GM12878 (cell line): ENCODE measurements at regions not wholly inside any gene's neighbourhood (a gene's known extent, or its start where the extent isn't known, plus 50 kb on each side); places are given as distances from the start of the nearest gene placed in this dataset.

ENCODE experiments used
- ATAC-seq: fragments of 200-7000 bp; cut with Tn5 transposase; 3 replicates; pipeline ENCODE4 v1.9.1; 2020; ENCODE audit warnings: mild to moderate bottlenecking, moderate library complexity
- BruUV-seq: library from RNA; stranded (reverse); fragments of 400-500 nt; replicated peaks from 2 replicates; lab custom pipeline; 2021; lab: Mats Ljungman, UMichigan
- CTCF ChIA-PET: fragments of 300-600 bp; sonication (Branson Sonifier 250); formaldehyde crosslinking; extraction: SDS; loops from one replicate; lab custom pipeline; 2021; ENCODE audit warnings: inconsistent platforms; lab: Yijun Ruan, JAX
- POLR2A ChIA-PET: fragments of 350-600 bp; formaldehyde crosslinking; extraction: SDS; loops from one replicate; lab custom pipeline; 2021; ENCODE audit warnings: inconsistent platforms; lab: Charles Lee
- RAD21 ChIA-PET: fragments of 300-600 bp; sonication (Branson Sonifier 250); formaldehyde crosslinking; loops from one replicate; lab custom pipeline; 2023; ENCODE audit warnings: antibody characterized with exemption; ENCODE audit not compliant: unreplicated experiment; lab: Charles Lee
- SMC1A ChIA-PET: fragments of 300-600 bp; sonication (Branson Sonifier 250); formaldehyde crosslinking; loops from one replicate; lab custom pipeline; 2023; ENCODE audit not compliant: unreplicated experiment, uncharacterized antibody; lab: Charles Lee
- DNase-seq: peaks from one replicate; pipeline ENCODE4 v3.0.0-alpha.2; 2011; ENCODE audit warnings: low read depth, low spot score
- FAIRE-seq: peaks from 3 replicates; lab custom pipeline; 2011; peaks lifted over from hg19 to GRCh38; lab: Jason Lieb, UNC
- H2AFZ ChIP-seq: 2 replicates; pipeline ENCODE4 v1.6.0; 2011; ENCODE audit warnings: low read depth, low read length, control low read depth; ENCODE audit not compliant: control insufficient read depth
- H3K27ac ChIP-seq: 2 replicates; pipeline ENCODE4 v1.5.1; 2011; ENCODE audit warnings: control low read depth; ENCODE audit not compliant: control insufficient read depth, insufficient read depth
- H3K27me3 ChIP-seq, 2 experiments: replicated peaks in 1 of 2; 2 replicates each; pipeline versions ENCODE4 v1.6.0 to v1.6.1; 2011; ENCODE audit warnings: low read length in 1 of 2; ENCODE audit not compliant: control insufficient read depth in 2 of 2, insufficient read depth in 2 of 2
- H3K36me3 ChIP-seq, 2 experiments: 2 replicates each; pipeline ENCODE4 v1.5.1; 2011; ENCODE audit warnings: low read length in 1 of 2; ENCODE audit not compliant: control insufficient read depth in 2 of 2, insufficient read depth in 2 of 2
- H3K4me1 ChIP-seq: 2 replicates; pipeline ENCODE4 v1.6.1; 2011; ENCODE audit warnings: mild to moderate bottlenecking, low read length, moderate library complexity, mixed read lengths; ENCODE audit not compliant: control insufficient read depth, insufficient read depth
- H3K4me2 ChIP-seq: 2 replicates; pipeline ENCODE4 v1.6.0; 2011; ENCODE audit warnings: control low read depth; ENCODE audit not compliant: control insufficient read depth, insufficient read depth
- H3K4me3 ChIP-seq: fragments of 200-600 bp; sonication (generic); 2 replicates; pipeline ENCODE4 v1.5.1; 2016
- H3K79me2 ChIP-seq: 2 replicates; pipeline ENCODE4 v1.6.0; 2011; ENCODE audit warnings: low read length; ENCODE audit not compliant: control insufficient read depth, insufficient read depth
- H3K9ac ChIP-seq: 2 replicates; pipeline ENCODE4 v1.8.0; 2011; ENCODE audit warnings: low read length, control low read depth, mixed read lengths; ENCODE audit not compliant: control insufficient read depth, insufficient read depth
- H3K9me3 ChIP-seq: replicated peaks from 3 replicates; pipeline ENCODE4 v1.5.1; 2011; ENCODE audit warnings: mild to moderate bottlenecking, low read length; ENCODE audit not compliant: control insufficient read depth, insufficient read depth
- H4K20me1 ChIP-seq: 2 replicates; pipeline ENCODE4 v1.6.0; 2011; ENCODE audit not compliant: control insufficient read depth, insufficient read depth
- ASH2L ChIP-seq: fragments of 300-600, 200-600 bp; sonication (generic); IDR thresholded peaks from 2 replicates; pipeline ENCODE4 v1.6.1; 2017; ENCODE audit warnings: low read depth, mild to moderate bottlenecking, borderline replicate concordance
- BRCA1 ChIP-seq: IDR thresholded peaks from 2 replicates; pipeline ENCODE4 v1.6.1; 2011; ENCODE audit warnings: low read depth, low read length, improper control_type of control experiment
- NR2F1 ChIP-seq: fragments of 450-650 bp; conservative IDR thresholded peaks from 2 replicates; pipeline ENCODE4 v1.6.1; 2017; ENCODE audit warnings: mild to moderate bottlenecking
- RAD51 ChIP-seq: fragments of 450-650 bp; IDR thresholded peaks from 2 replicates; pipeline ENCODE4 v1.6.1; 2016; ENCODE audit warnings: moderate library complexity, mild to moderate bottlenecking, inconsistent platforms
- SIN3A ChIP-seq: IDR thresholded peaks from 2 replicates; pipeline ENCODE4 v1.6.1; 2012; ENCODE audit warnings: low read depth, low read length, improper control_type of control experiment
- SPI1 ChIP-seq: IDR thresholded peaks from 2 replicates; pipeline ENCODE4 v1.6.1; 2011; ENCODE audit warnings: low read depth, mild to moderate bottlenecking, low read length, moderate library complexity, borderline replicate concordance; ENCODE audit not compliant: insufficient read depth
- SUPT20H ChIP-seq: IDR thresholded peaks from 2 replicates; pipeline ENCODE4 v1.6.1; 2011; ENCODE audit warnings: low read depth, mild to moderate bottlenecking, low read length, moderate library complexity, borderline replicate concordance; ENCODE audit not compliant: control insufficient read depth
- TBL1XR1 ChIP-seq: IDR thresholded peaks from 2 replicates; pipeline ENCODE4 v1.6.1; 2012; ENCODE audit warnings: low read depth, low read length, improper control_type of control experiment
- ZSCAN29 ChIP-seq: fragments of 450-650 bp; IDR thresholded peaks from 2 replicates; pipeline ENCODE4 v1.6.1; 2017; ENCODE audit warnings: mild to moderate bottlenecking, moderate library complexity
- WGBS: methylation state at CpG from one replicate; pipeline ENCODE4 v1.1.6; 2016; ENCODE audit warnings: low lambda C conversion rate; ENCODE audit not compliant: insufficient replicate concordance, insufficient coverage; ENCODE audit errors: missing lambda C conversion rate; 5-methylcytosine and 5-hydroxymethylcytosine counted together
- in situ Hi-C: fragments of 300-500 bp; cut with MboI; formaldehyde crosslinking; loops from 9 replicates; pipeline ENCODE4 v1.14.3; 2018; ENCODE audit warnings: mixed read lengths
- intact Hi-C: fragments of 100-400 bp; cut with micrococcal nuclease; formaldehyde crosslinking; loops from one replicate; pipeline ENCODE4 v1.14.2; 2022; ENCODE audit not compliant: unreplicated experiment
- TF ChIP-seq, protein P1 (sequence below): fragments of 450-650 bp; IDR thresholded peaks from 2 replicates; pipeline ENCODE4 v1.6.1; 2016; ENCODE audit warnings: mild to moderate bottlenecking

DNA sequence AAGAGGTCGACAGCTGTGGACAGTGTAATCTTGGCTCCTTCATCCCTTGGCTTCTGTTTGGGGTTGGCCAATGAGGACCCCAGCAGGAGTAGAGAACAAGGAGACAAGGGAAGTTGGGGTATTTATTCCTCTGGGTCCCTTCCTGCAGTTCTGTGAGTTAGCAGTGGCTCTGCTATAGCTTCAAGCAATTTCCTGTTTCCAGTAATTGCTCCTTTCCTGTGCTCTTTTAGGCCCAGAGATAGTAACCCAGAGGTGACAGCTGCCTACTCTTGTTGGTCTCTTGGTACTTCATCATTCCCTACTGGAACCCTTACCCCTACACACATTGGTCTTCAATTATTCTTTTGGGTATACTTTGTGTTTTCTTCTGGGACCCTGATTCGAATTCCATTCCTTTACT lies 92.9 kb downstream of the NR1D2 start:
- POLR2A ChIA-PET, result no interaction called here
- in situ Hi-C loops, result no loop called here
- RAD21 ChIA-PET, result interaction anchor here (0.6 kb wide), 1 partner anchor 423 kb away, joined by 4 read pairs; no protein-coding TSS in a partner anchor
- 10% methylated on average over 2 of the region's 2 CpGs for WGBS
- SMC1A ChIA-PET, result no interaction called here
- no peak for TF ChIP-seq BRCA1
- no peak for TF ChIP-seq SIN3A
- TF ChIP-seq RAD51, result no peak
- no peak for TF ChIP-seq TBL1XR1
- TF ChIP-seq ZSCAN29, result no peak
- TF ChIP-seq SPI1, result no peak
- no peak for TF ChIP-seq NR2F1
- TF ChIP-seq ASH2L, result no peak
- TF ChIP-seq SUPT20H, result no peak
- TF ChIP-seq, protein P1, sequence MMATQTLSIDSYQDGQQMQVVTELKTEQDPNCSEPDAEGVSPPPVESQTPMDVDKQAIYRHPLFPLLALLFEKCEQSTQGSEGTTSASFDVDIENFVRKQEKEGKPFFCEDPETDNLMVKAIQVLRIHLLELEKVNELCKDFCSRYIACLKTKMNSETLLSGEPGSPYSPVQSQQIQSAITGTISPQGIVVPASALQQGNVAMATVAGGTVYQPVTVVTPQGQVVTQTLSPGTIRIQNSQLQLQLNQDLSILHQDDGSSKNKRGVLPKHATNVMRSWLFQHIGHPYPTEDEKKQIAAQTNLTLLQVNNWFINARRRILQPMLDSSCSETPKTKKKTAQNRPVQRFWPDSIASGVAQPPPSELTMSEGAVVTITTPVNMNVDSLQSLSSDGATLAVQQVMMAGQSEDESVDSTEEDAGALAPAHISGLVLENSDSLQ, result no peak
- DNase-seq (no peak), FAIRE-seq (no peak), ATAC-seq (no peak)
- H4K20me1 ChIP-seq, result no peaks in the 10 kb centered on the region
- H3K27me3 ChIP-seq, result no peaks in the 10 kb centered on the region
- no peaks in the 10 kb centered on the region for H3K36me3 ChIP-seq
- no peak overlapping the region for H3K4me2 ChIP-seq
- no peak overlapping the region for H3K27ac ChIP-seq
- intact Hi-C loops, result no loop called here
- no peak overlapping the region for H3K4me3 ChIP-seq
- no peaks in the 10 kb centered on the region for H3K79me2 ChIP-seq
- H3K9ac ChIP-seq, result no peak overlapping the region
- no peaks in the 10 kb centered on the region for H3K9me3 ChIP-seq
- CTCF ChIA-PET, result interaction anchor here (0.6 to 1.2 kb wide), 2 partner anchors 14 to 857 kb away, joined by 3 read pairs; no protein-coding TSS in a partner anchor
- H3K4me1 ChIP-seq, result no peaks in the 10 kb centered on the region
- no peak overlapping the region for H2AFZ ChIP-seq
- no TSS peak for BruUV-seq
